GM21723 (cell line): ENCODE measurements at regions not wholly inside any gene's neighbourhood (a gene's known extent, or its start where the extent isn't known, plus 50 kb on each side); places are given as distances from the start of the nearest gene placed in this dataset.

ENCODE experiments used
- ATAC-seq: cut with Tn5 transposase; IDR thresholded peaks from one replicate; pipeline ENCODE4 v1.9.1; 2021; ENCODE audit warnings: mild to moderate bottlenecking, moderate library complexity; ENCODE audit not compliant: unreplicated experiment

DNA sequence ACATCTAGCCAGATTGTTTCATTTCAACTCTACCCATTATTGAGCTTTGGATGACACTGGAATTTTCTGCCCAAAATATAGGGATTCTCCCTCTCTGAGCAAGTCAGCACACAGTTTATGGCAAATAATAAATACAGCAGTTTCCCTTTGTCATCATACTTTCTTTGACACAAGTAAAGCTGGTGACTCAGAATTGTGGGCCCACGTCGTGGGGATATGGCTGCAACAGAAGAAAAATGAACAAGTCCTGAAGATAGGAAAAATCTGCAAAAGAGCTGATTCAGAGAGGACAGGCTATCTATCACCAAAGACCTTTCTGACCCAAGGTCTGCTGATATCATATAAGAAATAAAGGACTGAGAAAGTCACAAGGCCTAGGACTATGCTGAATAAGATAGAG, 236.3 kb upstream of the ZC3H12C start:
- ATAC-seq, result no peak

DNA sequence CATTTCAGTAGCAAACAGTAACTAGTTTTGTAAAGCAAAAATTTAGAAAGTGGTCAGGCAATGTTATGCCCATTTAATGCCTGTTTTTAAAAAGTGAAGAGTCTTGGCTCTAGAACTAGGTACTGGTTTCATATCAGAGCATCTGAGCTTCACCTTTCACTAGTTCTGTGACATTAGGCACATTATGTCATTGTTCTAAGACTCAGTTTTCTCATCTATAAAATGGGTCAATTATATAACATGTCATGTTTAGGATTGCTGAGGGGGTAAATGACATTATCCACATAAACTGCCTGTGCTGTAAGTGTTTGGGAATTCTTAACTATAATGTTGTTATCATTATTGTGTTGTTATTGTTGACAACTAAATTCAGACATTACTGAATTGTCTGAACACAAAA, 235.6 kb upstream of the ZC3H12C start:
- ATAC-seq, result no peak

DNA sequence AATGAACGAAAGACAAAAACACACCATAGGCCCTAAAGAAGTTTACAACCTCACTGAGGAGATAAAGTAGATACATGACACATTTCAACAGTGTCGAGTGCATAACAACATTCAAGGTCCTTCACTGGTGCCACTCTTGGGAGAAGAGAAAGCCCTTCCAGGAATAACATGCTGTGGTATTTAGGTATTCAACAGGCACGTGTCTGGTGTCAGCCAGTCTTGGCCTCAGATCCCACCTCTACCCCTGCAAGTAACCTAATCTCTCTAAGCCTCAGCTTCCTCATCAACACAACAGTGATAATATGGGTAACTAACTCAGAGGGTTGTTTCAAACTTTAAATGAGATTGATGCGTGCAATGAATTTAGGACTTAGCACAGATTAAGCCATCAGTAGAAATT, 235.0 kb upstream of the ZC3H12C start:
- no peak for ATAC-seq

DNA sequence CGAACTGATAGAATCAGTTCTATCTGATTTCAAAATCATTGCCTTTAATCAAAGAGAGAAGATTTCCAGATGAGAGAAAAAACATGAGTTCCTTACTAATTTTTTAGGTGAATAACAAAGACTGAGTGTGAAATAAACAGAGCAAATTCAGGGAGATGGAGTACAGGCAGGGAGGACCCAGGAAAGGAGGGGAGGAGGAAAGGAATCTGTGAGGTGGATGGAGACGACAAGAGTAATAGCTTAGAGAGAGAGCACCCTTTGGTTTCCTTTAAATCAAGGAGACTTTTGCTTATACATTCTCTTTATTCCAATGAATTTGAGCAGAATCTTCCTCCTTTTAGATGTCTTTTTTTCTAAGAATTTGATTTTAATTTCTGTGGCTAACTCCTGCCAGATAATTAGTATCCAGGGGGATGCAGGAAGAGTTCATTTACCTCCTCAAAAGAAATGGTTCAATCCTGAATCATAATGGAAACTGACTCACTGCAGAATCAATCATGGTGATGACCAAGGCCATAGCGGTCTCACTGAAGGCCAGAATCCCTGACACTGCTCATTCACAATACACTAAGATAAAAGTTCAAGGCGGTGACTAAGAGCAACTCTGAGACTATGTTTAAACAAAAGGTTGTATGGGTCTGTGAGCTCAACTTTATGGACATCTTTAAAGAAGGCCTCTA, 234.0 kb upstream of the ZC3H12C start:
- no peak for ATAC-seq

DNA sequence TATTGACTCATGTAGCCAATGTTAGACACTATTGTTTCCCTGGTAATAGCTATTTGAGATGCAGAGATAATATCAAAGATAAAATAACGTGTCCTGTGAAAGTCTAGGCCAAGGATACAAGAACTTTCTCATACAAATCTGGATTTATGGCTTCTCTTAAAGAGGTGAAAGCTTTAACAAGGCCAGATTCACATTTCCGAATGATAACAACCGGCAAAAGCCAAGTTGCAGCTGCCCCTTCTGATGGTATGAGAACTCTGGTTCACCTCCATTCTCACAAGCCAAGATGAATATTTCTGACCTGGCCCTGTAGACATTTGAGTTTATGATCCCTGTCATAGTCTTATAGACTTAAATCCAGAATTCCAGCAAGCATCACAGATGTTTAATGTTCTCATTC, 230.4 kb upstream of the ZC3H12C start:
- ATAC-seq, result no peak

DNA sequence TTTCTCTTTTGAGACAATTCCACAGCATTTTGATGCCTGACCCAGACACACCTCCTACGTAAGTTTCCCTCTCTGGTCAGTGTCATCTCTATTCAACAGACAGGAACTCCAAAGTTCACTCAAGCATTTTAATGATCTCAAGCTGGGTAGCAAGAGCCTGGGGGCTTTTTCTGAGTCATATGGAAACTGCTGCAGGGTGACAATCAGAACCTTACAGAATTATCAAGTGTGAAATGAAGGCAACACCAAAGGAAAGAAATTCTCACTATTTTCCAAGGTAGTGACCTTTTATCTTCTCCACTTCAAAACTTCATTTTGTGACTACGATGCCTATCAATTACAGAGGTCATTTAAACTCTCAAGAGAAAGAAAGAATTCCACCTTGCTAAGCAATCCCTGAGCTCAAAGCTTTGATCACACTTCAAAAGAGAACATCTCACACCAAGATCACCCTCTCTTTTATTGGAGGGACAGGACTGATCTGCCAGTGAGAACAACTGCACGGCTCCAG, 229.0 kb upstream of the ZC3H12C start:
- ATAC-seq, result peak; percentile 92

DNA sequence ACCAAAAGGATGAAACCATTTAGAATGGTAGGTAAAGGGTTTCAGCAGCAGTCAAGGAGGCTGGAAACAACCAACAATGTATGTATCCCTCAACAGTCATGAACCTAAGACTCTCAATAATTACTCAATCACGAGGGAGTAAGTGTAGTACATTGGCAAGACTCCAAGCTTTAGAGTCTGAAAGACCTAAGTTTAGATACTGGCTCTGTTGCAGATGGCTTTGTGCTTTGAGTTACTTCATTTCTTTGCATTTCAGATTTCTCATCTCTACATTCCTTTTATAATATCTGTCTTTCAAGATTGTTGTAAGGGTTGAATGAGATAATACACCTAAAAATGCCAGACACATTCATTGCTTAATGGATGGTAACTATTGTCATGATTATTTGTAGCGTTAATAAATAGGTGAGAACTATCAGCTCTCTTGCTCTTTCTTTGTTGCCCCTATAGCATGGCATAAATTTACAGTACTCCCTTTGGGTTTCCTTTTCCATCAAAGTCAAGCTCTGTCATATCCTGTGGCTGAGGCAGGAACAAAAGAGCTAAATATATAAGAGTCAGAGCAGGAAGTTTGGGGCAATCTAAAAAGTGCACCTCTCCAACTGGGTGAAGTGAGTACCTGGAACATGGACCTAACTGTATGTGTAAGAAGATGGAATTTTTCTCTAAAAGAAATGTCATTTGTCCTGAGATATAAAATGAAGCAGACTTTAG, 228.2 kb upstream of the ZC3H12C start:
- ATAC-seq, result peak; percentile 27

DNA sequence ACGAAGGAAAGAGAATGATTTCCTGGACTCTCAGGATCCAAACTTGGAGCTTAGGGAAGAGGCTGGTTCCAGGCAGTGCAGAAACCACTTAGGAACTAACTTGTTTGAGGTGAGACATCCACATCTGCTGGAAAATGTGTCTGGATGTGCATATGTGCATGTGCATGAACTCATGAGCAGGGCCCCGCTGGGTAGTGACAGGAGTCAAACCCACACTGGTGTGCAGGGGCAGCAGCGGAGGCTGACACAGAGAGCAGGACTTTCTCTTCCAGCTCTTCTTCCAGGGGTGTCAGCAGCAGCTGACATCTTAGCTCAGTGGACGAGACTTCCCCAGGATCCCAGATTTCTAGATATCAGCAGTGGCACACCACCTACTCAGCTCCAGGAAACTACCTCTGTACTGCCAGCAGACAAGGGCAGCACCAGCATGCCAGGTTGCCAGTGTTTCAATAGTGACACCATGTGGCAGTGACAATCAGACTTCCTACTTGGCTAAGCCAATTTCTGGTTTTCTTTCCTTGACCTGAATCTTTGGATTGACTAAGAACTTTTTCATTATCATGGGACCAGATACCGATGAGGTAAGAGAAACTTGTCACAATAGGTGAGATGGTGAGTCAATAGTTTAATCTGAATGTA, 227.5 kb upstream of the ZC3H12C start:
- ATAC-seq, result no peak

DNA sequence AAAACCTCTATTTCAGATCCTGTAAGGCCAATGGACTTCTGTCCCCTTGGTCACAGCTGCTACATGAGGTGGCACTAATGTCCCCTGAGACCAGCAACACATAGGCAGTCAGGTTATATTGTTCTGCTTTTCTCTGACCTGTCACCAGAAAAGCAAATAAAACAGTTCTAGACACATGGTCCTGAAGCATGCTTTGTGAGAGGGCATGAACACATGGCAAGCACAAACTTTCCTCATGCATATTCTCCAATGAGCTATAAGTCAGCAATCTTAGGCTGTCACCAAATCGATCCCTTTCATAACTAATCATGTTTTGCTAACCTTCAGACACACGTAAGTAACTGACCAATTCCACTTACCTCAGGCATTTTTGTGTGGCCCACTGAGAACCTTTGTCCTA, 225.4 kb upstream of the ZC3H12C start:
- ATAC-seq, result no peak

DNA sequence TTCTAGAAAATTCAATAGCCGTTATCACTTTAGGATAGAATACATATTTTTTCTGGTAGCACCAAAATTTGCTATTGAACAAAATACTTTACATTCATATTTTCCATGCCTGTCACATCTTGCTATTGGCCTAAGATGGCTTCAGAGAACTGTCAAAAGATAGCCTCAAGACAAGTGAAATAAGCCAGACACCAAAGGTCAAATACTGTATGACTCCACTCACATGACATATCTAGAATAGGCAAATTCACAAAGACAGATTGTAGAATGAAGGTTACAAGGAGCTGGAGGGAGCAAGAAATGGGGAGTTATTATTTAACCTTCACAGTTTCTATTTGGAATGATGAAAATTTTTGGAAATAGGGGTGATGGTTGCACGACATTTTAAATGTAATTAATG, 223.7 kb upstream of the ZC3H12C start:
- ATAC-seq, result no peak

DNA sequence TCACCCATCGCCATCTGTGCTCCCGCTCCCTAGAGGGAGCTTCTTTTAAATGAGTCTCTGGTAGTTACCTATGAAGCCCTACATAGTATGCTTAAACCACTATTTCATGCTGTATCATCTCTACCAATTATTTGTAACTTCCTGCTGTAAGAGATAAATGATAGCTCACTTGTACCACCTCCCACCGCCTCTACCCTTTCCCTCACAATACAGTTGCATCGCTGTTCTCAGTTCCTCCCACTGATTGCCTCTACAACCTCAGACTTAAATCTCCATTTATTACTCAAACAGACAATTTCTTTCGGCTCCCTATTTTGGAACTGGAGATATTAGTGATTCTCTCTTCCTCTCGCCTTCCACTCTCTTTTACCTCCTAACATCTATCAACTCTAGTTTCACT, 222.9 kb upstream of the ZC3H12C start:
- ATAC-seq, result no peak

DNA sequence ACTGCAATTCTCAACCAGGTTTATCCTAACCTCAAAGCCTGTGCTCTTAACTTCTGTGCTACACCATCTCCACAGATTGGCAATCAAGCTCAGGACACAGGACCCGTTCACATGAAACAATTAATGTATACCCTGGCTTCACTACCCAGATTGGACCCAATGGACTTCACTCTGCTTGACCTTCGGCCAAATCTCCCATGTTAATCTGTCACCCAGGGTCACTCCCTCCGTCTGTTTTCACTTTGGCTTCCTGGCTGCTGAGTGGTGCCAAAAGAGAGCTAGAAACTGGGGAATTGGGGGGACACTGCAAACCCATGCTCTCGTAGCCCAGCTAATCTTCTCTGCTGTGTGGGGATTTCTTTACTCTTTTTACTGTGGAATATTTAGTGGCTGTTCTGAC, 216.1 kb upstream of the ZC3H12C start:
- ATAC-seq, result no peak

DNA sequence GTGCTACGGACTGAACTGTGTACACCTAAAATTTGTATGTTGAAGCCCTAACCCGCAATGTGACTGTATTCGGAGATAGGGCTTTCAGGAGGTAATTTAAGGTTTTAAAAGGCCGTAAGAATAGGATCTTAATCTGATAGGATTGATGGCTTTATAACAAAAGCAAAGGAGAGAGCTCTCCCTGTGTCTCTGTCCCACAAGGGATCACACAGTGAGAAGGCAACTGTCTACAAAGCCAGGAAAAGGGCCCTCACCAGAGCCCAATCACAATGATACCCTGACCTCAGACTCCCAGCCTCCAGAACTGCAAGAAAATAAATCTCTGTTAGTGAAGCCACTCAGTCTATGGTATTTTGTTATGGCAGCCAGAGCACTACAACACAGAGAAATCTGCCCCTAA, 208.7 kb upstream of the ZC3H12C start:
- ATAC-seq, result no peak

DNA sequence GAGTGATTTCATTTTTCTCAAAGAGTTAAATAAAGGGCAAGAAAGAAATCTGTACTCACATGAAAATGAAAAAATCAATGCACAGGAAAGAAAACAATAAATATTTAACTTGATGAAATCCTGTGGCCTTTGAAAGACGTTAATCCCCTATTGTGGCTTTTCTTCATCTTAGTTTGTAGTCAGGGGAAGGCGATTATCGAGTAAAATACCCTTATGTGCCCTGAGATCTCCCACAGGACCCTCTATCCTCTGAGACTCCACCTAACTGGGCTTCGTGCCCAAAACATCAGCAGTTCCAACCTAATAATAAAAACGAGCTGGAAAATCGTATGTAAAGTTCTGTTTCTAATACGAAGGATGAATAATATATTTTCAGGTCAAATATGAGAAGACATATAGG, 208.2 kb upstream of the ZC3H12C start:
- ATAC-seq, result no peak

DNA sequence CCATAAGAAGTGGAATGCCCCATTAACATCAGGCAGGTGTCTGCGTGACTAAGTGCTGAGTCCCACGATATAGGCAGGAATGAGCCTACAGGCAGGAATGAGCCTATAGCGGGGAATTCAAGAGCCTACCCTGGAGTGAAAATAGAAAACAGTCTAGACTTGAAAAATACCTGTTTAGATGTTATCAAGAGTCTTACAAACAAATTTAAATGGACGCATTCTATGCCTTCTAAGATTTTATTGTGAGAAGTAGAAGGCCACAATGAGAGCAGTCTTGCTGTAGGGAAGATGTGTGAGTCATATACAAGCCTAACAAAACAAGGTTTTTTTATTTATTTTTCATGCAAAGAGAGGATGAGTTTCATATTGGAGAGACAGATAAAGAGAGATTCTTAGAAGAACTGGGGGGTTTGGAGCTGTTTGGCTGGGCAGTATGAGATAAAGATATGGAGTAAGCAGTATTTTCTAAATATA, 200.8 kb upstream of the ZC3H12C start:
- no peak for ATAC-seq

DNA sequence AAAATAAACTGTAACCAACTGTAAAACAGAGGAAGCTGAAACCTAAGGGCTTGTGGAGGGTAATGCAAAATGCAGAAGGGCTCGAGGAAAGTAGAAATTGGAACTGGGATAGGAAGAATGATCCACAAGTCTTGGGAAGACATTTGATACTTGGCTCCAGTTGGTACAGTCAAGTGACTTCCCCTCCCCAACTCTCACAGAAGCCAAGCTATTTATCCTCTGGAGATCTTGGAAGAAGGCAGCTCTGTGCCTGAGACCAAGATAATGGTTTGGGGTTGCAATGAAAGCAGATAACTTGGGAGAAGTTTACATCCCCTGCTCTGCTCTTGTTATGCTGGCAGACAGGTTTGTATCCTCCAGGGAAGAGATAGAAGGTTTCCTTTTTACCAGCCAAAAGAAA, 198.9 kb upstream of the ZC3H12C start:
- ATAC-seq, result no peak

DNA sequence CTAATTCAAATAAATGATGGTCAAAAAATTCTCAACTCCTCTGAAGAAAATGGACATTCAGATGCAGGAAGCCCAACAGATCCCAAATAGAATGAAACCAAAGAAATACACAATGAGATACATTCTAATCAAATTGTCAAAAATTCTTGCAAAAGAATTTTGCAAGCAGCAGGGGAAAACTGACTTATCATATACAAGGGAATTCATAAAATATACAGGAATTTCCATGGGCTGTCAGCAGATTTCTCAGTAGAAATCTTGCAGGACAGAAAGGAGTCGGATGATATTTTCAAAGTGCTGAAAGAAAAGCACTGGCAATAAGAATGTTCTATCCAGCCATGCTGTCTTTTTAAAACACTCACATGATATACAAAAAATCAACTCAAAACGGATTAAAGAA, 194.6 kb upstream of the ZC3H12C start:
- ATAC-seq, result no peak

DNA sequence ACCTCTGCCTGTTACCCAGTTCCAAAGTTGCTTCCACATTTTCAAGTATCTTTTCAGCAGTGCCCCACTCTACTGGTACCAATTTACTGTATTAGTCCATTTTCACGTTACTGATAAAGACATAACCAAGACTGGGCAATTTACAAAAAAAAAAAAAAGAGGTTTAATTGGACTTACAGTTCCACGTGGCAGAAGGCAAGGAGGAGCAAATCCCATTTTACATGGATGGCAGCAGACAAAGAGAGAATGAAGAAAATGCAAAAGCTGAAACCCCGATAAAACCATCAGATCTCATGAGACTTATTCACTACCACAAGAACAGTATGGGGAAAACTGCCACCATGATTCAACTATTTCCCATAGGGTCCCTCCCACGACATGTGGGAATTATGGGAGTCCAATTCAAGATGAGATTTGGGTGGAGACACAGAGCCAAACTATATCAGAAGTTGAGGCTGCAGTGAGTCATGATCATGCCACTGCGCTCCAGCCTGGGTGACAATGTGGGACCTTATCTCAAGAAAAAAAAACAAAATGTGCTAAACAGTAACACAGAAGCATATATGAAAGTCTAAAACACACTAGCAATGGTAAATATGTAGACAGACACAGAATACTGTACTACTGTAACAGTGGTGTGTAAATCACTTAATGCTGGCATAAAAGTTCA, 190.3 kb upstream of the ZC3H12C start:
- no peak for ATAC-seq

DNA sequence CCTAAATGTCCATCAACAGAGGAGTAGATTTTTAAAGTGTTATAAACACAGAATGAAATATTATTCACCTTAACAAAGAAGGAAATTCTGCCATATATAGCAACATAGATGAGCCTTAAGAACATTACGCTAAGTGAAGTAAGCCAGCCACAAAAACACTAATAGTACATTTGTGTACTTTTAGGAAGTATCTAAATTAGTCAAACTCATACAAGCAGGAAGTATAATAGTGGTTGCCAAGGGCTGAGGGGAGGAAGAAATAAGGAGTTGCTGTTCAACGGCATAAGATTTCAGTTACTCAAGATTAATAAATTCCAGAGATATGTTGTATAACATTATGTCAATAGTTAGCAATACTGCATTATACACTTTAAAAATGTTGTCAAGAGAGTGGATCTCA, 181.7 kb upstream of the ZC3H12C start:
- ATAC-seq, result no peak

DNA sequence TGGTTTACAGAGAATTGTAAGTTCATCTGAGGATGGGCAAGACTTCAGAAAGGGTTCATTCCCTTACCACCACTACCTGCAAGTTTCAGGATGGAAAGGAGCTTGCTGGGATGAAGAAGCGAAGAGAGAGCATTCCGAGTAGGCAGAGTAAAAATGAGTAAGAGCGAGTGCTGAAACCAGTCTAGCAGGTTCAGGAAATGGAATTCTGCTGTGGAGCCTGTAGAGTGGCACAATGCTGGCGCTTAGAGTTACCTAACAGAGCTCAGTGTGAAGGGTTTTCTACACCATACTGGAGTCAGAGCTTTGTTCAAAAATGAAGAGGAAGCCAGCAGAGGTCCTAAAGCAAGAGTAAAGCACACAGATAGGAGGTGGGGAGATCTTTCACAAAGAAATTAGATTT, 179.2 kb upstream of the ZC3H12C start:
- ATAC-seq, result no peak

DNA sequence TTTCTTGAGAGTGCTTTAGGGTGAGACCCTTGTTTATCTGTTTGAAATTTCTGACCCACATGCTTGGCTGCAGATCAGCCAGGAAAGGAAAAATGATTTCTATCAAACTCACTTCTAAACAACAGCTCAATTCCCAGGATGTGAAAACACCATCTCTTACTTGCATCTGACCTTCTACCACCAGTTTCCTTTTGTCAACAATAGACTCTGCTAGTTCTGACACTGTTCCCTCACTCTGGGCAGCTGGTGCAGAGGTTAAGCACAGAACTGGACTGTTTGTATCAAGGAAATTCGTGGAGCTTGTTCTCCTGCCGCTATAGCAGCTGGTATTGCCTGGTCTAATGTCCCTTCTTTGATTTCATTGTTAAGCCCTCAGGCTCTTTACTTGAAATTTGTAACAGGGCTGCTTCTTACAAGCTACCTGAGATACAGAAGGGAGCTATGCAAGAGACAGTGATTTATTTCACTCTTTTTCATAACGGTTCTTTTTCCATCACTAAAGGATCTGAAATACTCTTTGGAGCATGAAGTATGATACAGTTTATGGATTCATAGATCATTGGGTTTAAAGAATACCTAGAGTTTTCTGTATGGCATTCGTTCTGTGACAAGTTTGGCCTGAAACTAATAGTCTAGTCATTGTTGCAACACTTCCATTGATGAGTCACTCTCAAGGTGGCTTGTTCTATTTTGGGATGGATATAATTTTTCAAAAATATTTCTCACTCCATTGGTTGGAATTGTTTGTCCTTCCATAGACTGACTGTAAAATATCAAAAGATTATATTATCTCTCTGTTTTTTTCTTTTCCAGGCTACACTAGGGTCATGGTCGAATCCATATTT, 178.2 kb upstream of the ZC3H12C start:
- ATAC-seq, result no peak
